Fibroblast of skin of left quadriceps (primary cell): ENCODE measurements at regions not wholly inside any gene's neighbourhood (a gene's known extent, or its start where the extent isn't known, plus 50 kb on each side); places are given as distances from the start of the nearest gene placed in this dataset.
"Not testable (repeated sequence)": the region's sequence is repeated elsewhere in the genome, so short reads cannot be mapped to it uniquely, and the experiment has no call there.

Source experiments
- DNase-seq, 2 experiments: peaks; one replicate each; pipeline ENCODE4 v3.0.0-alpha.2; 2013; ENCODE audit warnings: low read depth in 2 of 2

DNA sequence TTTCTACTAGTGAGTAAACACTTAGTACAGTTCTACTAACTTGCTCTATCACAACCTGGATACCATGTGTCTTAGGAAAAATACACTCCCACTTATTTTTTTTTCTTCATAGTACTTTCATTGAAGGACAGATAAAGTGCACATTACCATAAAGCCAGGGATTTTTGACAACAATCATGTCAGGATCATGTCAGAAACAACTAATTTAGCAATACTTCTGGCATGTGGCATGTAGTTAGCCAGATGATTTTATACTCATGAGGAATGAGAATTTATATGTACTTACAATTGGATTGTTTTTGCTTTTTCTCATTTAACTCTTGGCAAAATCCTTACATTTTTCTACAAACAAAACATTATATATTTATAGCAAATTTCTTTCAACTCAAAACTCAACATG is 630.7 kb upstream of the GRM3 start:
- DNase-seq: no peak

DNA sequence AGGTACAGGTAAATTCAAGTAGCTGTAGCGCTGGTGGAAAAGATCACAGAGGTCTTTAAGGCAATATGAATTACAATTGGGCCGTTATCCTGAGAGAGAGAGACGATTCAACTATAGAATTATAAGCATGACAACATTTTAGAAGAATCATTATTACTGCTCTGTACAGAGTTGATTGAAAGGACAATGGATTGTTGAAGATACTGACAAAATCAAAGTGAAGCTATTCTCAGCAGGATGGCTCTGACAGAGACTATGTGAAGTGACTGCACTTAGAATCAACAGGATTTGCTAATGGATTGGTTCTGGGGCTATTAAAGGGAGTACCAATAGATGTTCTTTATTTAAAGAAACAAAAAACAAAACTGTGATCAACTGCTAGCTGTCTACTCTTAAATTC is 634.8 kb upstream of the GRM3 start:
- DNase-seq: no peak

DNA sequence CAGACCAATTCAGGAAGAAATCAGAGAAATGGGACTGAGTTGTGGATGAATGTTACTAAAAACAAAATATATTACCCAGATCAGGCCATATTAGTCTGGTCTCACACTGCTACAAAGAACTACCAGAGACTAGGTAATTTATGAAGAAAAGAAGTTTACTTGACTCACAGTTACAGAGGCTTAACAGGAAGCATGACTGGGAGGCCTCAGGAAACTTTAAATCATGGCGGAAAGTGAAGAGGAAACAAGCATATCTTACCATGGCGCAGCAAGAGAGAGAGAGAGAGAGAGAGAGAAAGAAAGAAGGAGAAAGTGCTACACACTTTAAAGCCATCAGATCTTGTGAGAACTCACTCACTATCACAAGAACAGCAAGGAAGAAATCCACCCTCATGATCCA is 636.8 kb upstream of the GRM3 start:
- DNase-seq: no peak

DNA sequence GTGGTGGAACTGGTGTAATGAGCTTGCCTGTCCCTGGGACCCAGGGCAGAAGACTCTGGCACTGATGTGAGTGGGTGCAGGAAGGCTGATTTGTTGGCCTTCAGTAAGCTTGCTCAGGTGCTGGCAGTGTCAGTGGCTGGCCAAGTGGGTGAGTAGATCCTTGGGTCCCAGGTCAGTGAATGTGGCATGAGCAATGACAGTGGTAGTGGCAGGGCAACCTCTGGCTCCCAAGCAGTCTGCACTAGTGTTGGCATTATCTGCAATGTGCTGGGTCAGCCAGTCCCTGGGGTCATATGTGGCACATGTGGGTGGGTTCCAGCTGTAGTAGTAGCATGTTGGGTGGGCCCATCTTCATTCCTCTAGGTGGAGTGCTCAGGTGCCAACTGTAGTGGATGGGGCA is 640.9 kb upstream of the GRM3 start:
- DNase-seq: no peak

DNA sequence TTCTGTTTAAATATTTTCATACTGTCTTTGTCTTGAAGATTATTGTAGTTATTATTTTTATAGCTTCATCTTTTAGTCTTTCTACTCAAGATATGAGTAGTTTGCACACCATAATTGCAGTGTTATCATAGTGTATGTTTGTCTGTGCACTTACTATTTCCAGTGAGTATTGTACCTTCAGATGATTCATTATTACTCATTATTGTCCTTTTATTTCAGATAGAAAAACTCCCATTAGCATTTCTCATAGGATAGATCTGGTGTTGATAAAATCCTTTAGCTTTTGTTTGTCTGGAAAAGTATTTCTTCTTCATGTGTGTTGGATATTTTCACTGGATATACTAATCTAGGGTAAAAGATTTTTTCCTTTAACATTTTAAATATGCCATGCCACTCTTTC is 646.2 kb upstream of the GRM3 start:
- no peak for DNase-seq

DNA sequence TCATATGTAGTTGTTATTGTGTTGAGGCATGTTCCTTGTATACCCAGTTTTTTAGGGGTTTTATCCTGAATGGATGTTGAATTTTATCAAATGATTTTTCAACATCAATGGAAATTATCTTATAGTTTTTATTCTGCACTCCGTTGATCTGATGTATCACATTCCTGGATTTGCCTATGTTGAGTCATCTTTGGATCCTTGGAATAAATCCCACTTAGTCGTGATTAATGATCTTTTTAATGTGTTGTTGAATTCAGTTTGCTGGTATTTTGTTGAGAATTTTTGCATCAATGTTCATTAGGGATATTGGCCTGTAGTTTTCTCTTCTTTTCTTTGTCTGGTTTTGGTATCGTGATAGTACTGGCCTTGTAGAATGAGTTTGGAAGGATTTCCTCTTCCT is 648.6 kb upstream of the GRM3 start:
- DNase-seq: no peak

DNA sequence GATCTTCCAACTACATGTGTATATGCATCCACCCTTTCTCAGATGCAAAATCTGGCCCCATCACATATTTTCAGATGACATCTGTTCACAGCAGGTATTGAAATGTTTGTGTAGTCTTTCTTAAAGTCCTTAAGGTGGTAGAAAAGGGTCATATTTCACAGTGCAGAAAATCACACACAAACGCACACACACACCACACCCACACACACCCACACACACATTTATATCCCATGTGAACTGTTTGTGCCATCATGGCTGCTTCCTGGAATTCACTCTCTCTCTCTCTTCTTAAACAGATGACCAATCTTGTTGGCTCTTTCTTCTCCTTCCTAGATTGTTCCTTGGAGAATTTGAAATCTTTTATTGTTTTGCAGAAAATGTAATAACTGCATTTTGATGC is 663.0 kb upstream of the GRM3 start:
- DNase-seq: no peak

DNA sequence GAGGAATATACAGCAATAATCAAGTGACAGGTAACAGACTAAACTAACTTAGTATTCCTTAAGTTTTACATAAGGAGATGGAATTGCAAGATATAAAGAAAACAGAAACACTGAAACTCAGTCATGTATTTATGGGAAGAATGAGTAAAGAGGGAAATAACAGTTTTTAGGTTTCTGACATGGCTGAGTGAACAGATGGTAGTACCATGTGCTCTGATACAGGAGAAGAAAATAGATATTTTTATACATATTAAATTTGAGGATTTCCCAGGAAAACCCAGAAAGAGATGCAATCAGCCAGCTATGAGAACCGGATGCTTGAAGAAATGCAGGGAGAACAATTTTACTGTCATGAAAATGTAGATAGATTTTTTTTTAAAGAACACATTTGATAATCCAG is 669.5 kb upstream of the GRM3 start:
- DNase-seq: no peak

DNA sequence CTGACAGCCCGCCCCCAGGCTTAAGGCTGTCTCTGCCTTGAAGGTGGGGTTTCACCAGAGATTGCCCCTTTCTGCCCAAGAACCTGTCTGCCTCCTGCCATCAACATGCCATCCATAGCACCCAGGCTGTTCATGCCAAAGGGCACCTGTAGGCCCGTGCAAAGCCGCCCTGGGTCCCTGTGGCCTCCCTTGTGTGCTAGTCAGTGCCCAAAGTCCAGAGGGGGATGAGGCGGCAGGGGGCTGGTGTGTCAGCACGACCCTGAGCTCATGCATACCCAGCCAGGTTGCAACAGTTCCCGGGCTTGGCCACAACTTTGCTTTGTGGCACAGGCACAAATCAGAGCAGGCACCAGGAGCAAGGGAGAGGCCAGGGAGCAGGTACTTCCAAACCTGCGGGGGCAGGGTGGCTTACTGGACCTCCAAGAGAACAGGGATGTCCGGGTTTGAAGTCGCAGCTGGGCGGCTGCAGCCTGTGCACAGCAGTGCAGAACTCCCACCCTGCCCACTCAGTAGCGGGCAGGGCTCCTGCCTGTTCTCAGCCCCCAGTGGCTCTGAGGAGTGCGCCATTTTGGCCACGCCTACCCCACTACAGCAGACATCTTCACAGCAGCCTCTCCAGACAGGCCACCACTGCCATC is 671.1 kb upstream of the GRM3 start:
- no peak for DNase-seq

DNA sequence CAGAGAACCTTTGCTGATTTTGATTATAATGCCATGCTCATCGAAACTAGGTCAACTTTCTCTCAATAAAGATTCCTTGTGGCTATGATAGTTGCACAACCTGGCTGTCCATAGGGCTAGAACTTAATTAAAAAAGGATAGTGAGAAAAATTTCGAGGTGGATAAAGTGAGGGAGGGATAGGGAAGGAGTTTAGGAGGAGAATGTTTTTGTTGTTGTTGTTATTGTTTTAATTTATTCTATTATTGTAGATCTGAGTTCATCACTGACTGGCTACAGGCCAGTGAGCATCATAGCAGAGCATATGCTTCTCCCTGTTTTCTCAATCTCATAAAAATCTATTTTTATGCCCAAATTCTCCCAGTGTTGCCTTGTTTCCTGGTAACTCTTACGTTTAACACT is 688.7 kb upstream of the GRM3 start:
- DNase-seq: no peak

DNA sequence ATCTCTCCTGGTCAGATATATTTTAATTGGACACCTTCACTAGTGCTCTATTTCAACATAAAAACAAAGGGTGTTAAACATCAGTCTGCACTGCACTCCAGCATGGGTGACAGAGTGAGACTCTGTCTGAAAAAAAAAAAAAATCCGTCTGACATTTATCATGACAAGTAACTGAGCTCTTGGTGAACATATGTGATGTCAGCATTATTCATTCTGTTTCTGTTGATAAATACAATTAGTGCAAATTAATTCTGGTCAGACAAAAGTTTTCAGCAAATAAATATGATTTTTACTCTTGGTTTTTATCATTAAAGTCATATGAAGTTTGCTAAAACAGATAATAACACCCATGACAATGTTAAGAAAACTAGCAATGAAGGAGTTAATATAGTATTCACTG is 692.8 kb upstream of the GRM3 start:
- no peak for DNase-seq

DNA sequence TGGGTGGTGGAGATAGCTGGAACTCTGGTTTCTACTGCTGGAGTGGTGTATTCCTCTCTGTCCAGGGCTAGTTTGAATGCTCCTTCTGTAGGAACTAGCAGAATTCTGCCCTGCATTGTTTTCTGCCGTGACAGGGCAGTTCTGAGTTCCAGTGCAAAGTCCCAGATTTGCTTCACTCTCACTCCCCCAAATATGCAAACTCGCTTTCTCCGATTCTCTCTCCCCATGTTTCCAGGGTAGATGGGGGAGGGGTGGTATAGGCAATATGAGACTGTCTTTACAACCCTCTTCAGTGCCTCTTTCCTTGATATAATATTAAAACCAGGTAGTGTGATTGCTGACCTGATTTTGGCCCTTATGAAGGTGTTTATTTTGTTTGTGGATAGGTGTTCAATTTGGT is 693.3 kb upstream of the GRM3 start:
- no peak for DNase-seq

DNA sequence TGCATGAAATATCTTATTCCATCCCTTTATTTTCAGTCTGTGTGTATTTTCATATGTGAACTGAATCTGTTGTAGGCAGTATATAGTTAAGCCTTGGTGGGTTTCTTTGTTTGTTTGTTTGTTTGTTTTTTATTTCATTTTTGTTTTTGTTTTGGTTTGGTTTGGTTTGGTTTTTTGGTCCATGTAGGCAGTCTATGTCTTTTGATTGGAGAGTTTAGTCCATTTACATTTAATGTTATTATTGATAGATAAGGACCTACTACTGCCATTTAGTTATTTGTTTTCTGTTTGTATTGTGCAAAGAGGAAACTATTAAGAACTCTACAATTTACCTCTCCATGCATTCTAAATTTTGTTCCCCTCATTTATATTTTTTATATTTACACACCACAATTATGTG is 695.9 kb upstream of the GRM3 start:
- DNase-seq: no peak

DNA sequence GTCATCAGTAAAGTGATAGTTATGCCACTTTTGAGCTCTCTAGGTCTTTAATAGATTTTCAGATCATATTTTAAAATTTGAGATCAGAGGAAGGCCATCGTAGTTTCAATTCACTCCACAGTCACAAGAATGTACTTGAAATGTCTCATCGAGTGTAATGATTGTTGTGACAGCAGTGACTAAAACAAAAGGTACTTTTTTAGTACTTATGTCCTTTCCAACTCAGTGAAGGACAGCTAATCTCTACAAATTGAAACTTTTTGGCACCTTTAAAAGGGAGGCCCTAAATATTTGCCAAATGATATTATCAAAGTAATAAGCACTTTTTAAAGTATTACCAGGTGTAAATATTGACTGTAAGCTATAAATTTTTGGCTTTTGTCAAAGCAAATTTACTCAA is 702.9 kb upstream of the GRM3 start:
- DNase-seq: no peak

DNA sequence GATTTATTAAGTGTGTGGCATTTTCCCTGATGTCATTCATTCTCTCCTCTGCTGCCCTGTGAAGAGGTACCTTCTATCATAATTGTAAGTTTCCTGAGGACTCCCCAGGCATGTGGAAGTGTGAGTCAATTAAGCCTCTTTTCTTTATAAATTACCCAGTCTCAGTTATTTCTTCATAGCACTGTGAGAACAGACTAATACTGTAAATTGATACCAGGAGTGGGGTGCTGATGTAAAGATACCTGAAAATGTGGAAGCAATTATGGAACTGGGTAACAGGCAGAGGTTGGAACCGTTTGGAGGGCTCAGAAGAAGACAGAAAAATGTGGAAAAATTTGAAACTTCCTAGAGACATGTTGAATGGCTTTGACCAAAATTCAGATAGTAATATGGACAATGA is 711.8 kb upstream of the GRM3 start:
- no peak for DNase-seq

DNA sequence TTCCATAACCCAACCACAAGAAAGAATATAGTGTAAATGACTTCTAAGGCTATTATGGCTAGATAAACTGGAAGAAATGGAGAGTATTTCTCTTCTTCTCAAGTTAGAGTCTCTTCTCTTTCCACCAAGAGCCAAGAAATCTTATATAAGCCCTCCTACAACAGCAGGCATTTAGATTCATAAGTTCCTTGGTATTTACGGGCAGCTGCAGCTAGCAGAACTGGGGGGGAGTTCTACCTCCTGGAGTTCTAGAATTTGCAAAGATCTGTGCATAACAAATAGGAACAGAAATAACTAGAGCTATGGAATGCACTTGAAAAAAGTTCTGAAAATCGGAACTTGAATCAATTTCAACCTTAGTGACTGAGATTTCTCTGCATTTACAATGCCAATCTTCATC is 715.2 kb upstream of the GRM3 start:
- no peak for DNase-seq

DNA sequence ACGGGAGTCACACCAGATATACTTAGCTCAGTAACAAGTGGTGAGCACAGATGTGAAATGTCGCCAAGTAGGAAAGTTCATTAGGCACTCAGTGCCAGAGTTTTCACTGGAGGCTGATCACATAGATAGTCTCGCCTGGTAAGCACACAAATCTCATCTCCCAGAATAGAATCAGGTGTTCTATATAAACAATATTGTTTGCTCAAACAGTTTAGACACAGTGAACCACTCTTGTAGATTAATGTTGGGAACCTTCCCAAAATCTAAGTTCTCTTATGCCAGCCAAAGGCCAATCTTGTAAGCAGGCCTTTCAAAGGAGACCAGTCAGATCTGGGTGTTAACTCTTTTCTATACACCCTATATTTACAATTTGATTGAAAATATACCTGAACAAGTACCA is 716.5 kb upstream of the GRM3 start:
- no peak for DNase-seq

DNA sequence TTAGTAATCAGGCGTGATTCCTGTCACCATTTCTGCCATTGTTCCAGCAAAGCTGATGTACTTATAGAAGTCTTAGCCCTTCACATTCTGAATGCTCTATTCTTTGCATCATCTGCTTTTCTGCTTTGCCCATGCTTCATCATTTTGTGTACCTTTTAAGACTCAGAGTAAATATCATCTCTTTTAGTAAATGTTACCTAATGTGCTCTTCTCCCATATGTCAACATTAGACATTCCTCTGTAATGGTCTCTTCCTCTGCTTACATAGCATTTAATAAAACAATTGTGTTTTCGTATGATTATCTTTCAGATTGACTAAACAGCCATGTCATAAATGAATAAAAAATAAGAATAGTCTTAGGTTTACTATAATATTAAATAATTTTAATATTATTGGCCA is 719.6 kb upstream of the GRM3 start:
- no peak for DNase-seq

DNA sequence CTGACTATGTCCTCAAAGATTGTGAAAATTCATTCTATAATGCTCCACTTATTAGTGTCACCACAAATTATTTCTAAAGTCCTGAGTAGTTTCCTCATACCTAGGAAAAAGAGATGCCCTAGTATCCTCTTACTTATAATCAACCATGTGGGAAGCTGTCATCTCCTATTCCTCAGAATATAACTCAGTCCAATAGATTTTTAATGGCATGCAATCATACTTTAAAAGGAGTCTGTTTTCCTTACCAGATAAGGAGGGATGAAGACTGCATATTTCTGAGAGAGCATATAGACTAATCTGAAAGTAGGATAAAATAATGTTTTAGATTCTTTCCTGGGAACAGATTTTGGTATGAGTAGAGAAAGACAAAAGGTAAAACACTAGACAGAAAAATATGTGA is 727.7 kb upstream of the GRM3 start:
- no peak for DNase-seq

DNA sequence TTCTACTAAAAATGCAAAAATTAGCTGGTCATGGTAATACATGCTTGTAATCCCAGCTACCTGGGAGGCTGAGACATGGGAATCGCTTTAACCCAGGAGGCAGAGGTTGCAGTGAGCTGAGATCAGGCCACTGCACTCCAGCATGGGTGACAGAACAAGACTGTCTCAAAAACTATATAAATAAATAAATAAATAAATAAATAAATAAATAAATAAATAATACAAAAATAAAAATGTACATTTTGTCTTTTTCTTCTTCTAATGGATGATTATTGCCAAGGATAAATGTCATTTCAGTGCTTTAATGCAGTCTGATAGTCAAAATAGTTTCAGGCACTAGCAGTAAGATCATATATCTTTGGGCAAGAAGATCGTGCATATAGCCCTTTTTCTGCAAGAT is 727.6 kb upstream of the SEMA3D start:
- no peak for DNase-seq

DNA sequence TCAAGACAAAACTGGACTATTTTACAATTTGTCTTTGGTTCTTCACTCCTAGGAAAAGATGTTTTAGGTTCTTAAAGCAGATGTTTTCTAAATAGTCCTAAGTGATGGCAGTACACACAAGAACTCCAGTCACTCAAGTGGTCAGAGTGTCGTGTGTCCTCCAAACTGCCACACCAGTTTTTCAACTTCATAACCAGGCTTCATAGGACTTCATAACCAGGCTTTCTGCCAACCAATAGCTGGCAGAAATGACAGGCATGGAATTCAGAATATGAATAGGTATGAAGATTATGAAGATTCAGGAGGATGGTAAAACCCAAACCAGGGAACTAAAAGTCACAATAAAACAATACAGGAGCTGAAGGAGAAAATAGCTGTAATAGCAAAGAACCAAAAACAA is 721.2 kb upstream of the SEMA3D start:
- no peak for DNase-seq

DNA sequence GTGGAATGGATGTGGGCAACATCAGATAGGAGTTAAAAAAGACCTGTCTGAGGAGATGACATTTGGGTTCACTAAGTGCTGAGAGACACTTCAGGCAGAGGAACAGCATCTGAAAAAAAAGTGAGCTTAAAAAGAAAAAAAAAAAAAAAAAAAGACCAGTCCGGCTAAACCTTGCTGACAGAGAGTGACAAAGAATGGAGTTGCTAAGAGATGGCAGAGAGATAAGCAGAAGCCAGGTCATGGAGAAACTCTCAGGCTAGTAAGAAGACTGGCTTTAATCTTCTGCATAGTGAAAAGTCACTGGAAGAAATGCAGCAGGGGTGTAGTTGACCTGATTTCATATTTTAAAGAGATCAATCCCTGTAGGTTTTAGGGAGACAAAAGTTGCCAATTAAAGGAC is 711.1 kb upstream of the SEMA3D start:
- DNase-seq: no peak

DNA sequence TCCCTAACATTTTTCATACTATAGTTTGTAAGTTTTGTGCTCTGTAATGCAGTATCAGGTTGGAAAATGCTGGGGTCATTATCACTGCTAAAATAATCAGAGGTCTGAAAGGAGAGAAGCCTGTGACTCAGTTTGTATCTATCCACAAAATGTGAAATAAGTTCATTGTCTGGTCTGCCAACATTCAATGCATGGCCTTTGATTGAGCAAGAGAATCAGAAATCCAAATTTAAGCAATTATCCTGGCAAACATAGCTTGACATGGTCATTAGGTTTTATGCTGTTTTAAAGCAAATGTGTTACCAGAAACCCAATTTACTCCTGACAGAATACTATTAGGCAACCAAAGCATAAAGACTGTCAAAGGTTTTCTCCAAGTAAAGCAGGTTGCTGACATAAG is 709.7 kb upstream of the SEMA3D start:
- no peak for DNase-seq

DNA sequence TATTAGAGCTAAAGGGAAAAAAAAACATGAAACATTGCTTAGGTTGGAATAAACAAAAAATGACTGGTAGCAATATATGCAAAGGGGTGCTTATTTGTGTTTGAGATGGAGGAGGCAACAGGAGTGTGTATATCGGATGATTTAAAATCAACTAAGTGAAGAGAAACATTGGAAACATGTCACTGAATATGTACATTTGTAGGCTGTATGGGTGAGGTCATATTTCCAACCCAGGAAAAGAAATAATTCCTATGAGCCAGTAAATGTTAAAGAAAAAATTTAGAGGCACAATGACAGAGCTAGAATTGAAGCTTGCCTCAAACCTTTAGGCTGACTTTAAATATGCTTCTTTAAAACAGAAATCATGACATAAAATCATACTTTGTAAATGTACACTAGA is 709.0 kb upstream of the SEMA3D start:
- DNase-seq: no peak

DNA sequence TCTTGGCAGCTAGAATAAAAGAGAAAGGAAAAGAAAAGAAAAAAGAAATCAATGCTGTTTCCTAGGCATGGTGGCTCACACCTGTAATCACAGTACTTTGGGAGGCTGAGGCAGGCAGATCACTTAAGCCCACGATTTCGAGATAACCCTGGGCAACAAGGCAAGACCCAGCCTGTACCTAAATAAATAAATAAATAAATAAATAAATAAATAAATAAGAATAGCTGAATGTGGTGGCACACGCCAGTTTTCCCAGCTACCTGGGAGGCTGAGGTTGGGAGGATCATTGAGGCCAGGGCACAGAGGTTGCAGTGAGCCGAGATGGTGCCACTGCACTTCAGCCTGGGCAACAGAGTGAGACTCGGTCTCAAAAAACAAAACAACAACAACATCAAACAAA is 705.0 kb upstream of the SEMA3D start:
- DNase-seq: not testable (repeated sequence)
